ENCODE measurements at regions not wholly inside any gene's neighbourhood (a gene's known extent, or its start where the extent isn't known, plus 50 kb on each side); places are given as distances from the start of the nearest gene placed in this dataset.
A peak's percentile ranks its signal among the peaks of the same experiment; 100 is the strongest.

- ATAC-seq (ENCODE audit: low read depth in 2 of 2) (no peak), DNase-seq (no peak)
- Mint-ChIP-seq H3K9me3 (peaks cover 0 to 10% (median 7%) of the 10 kb centered on the region in 7 donors), H3K36me3 (no peaks in the 10 kb centered on the region), H3K4me3 (no peak overlapping the region), H3K27me3 (peaks cover 0 to 4% (median 0%) of the 10 kb centered on the region in 3 donors), H3K27ac (no peak overlapping the region), H3K4me1 (no peaks in the 10 kb centered on the region)
Observed at GRCh38 chr1:192751260-192751659, 57.6 kb upstream of the RGS2 start.

GRCh38 chr1:192756314-192756713, 52.5 kb upstream of the RGS2 start:
- Mint-ChIP-seq H3K36me3 (no peaks in the 10 kb centered on the region), H3K4me1 (no peaks in the 10 kb centered on the region), H3K27me3 (peaks cover 6 to 15% (median 8%) of the 10 kb centered on the region in 3 donors), H3K4me3 (no peak overlapping the region), H3K9me3 (peaks cover 0 to 20% (median 7%) of the 10 kb centered on the region in 7 donors), H3K27ac (no peak overlapping the region)
- ATAC-seq (ENCODE audit: low read depth in 2 of 2) (peak; percentile 48 to 56), DNase-seq (no peak)

- peaks cover 6 to 17% (median 9%) of the 10 kb centered on the region in 3 donors for H3K27me3 Mint-ChIP-seq
- ATAC-seq (ENCODE audit: low read depth in 2 of 2) (no peak), DNase-seq (no peak)
- no peaks in the 10 kb centered on the region for H3K36me3 Mint-ChIP-seq
- H3K4me3 Mint-ChIP-seq: no peak overlapping the region
- no peaks in the 10 kb centered on the region for H3K4me1 Mint-ChIP-seq
- no peak overlapping the region for H3K27ac Mint-ChIP-seq
- peaks cover 0 to 15% (median 7%) of the 10 kb centered on the region in 7 donors for H3K9me3 Mint-ChIP-seq
Observed at GRCh38 chr1:192756847-192757246, 52.0 kb upstream of the RGS2 start.

GRCh38 chr1:192758492-192758891, 50.3 kb upstream of the RGS2 start:
- no peak for DNase-seq
- peaks cover 0 to 9% (median 4%) of the 10 kb centered on the region in 7 donors for H3K9me3 Mint-ChIP-seq
- H3K4me3 Mint-ChIP-seq: no peak overlapping the region
- H3K27me3 Mint-ChIP-seq: peaks cover 16 to 30% (median 17%) of the 10 kb centered on the region in 3 donors
- no peak for ATAC-seq (ENCODE audit: low read depth in 2 of 2)
- no peak overlapping the region for H3K27ac Mint-ChIP-seq
- H3K4me1 Mint-ChIP-seq: no peaks in the 10 kb centered on the region
- no peaks in the 10 kb centered on the region for H3K36me3 Mint-ChIP-seq

Data from naive B cell (primary cell).